Ovary (tissue), 7 donors: ENCODE measurements at regions not wholly inside any gene's neighbourhood (a gene's known extent, or its start where the extent isn't known, plus 50 kb on each side); places are given as distances from the start of the nearest gene placed in this dataset.

ENCODE experiments used
- DNase-seq, 5 donors: peaks; one replicate each; pipeline ENCODE4 v3.0.0-alpha.2; 2019 to 2020
- H3K27ac ChIP-seq, 2 donors: fragments of 200-600 bp; one replicate each; pipeline versions ENCODE4 v1.5.1 to v1.8.0; 2019 to 2022
- H3K27me3 ChIP-seq: fragments of 200-600 bp; one replicate; pipeline ENCODE4 v1.8.0; 2022
- H3K36me3 ChIP-seq: fragments of 200-600 bp; sonication (generic); one replicate; pipeline ENCODE4 v1.5.1; 2019
- H3K4me1 ChIP-seq: one replicate; pipeline ENCODE4 v1.8.1; 2013; ENCODE audit warnings: mild to moderate bottlenecking, moderate library complexity; ENCODE audit not compliant: insufficient read depth
- H3K4me3 ChIP-seq: fragments of 200-600 bp; sonication (generic); one replicate; pipeline ENCODE4 v1.5.1; 2017
- H3K9me3 ChIP-seq, 2 donors: fragments of 200-600 bp in 1 of 2; sonication (generic) in 1 of 2; one replicate each; pipeline versions ENCODE4 v1.5.1 to v1.8.1; 2013 to 2019; ENCODE audit warnings: mild to moderate bottlenecking in 1 of 2, moderate library complexity in 1 of 2
- CTCF ChIP-seq, 3 donors: fragments of 450-650 bp in 2 of 3; fragments of 200-600 bp in 1 of 3; IDR thresholded peaks; one replicate each; pipeline versions ENCODE4 v1.5.1 to v1.8.0; 2016 to 2022; ENCODE audit warnings: antibody characterized with exemption in 3 of 3, mild to moderate bottlenecking in 1 of 3
- EP300 ChIP-seq: sonication (generic); formaldehyde crosslinking; IDR thresholded peaks from one replicate; pipeline ENCODE4 v1.6.1; 2017; ENCODE audit warnings: antibody characterized with exemption
- POLR2A ChIP-seq: fragments of 450-650 bp; IDR thresholded peaks from one replicate; pipeline ENCODE4 v1.6.1; 2017; ENCODE audit warnings: antibody characterized with exemption, mild to moderate bottlenecking, moderate library complexity
- WGBS, 3 donors: extraction: QIAGEN DNeasy Blood & Tissue Kit in 1 of 3; methylation state at CpG; one replicate each; pipeline versions ENCODE4 v1.1.5 to v1.1.7; 2013 to 2017; 5-methylcytosine and 5-hydroxymethylcytosine counted together
- intact Hi-C, 4 donors: fragments of 100-400 bp; cut with DNase I; formaldehyde crosslinking; loops; one replicate each; pipeline versions ENCODE4 v1.11.0 to v1.15.1; 2022 to 2023
- donor health status: DM: no; HTN: no; CAD: no; lungs with moderate emphysema.
- donor health status: DM: no; HTN: no; CAD: no.
- donor health status: Bipolar disorder and iron deficiency.
- donor health status: DM: no; HTN: no; CAD: no.
- donor health status: DM: yes; HTN: yes; CAD: no.

GRCh38 chr6:167744681-167745669 is 81.7 kb upstream of the AFDN start:
- TF ChIP-seq POLR2A (no peak), EP300 (no peak), CTCF (IDR thresholded peaks at IDR 0.05) (no peak)
- no peak for DNase-seq

GRCh38 chr6:167745670-167746389 is 80.9 kb upstream of the AFDN start:
- WGBS, 3 donors = 68 to 76% (median 75%) methylated on average over 19 of the region's 19 CpGs
- Histone ChIP-seq H3K4me1 (no peaks in the 10 kb centered on the region), H3K36me3 (no peaks in the 10 kb centered on the region), H3K4me3 (no peak overlapping the region), H3K27ac (no peak overlapping the region), H3K9me3 (no peaks in the 10 kb centered on the region), H3K27me3 (no peaks in the 10 kb centered on the region)
- no peak for TF ChIP-seq CTCF (IDR thresholded peaks at IDR 0.05)
- TF ChIP-seq EP300 = no peak
- no peak for TF ChIP-seq POLR2A
- DNase-seq = peak in 1 of 5 donors; percentile 40
- intact Hi-C loops = no loop called here

More at GRCh38 chr6:167744681-167745669, 81.7 kb upstream of the AFDN start:
- H3K27ac ChIP-seq = no peak overlapping the region
- 63 to 73% (median 63%) methylated on average over 16 of the region's 16 CpGs for WGBS, 3 donors
- H3K4me3 ChIP-seq = no peak overlapping the region
- H3K4me1 ChIP-seq = no peaks in the 10 kb centered on the region
- H3K9me3 ChIP-seq = no peaks in the 10 kb centered on the region
- intact Hi-C loops = no loop called here
- no peaks in the 10 kb centered on the region for H3K36me3 ChIP-seq
- no peaks in the 10 kb centered on the region for H3K27me3 ChIP-seq

GRCh38 chr6:167746390-167746907 is 80.3 kb upstream of the AFDN start:
- no peak for TF ChIP-seq POLR2A
- no peak for TF ChIP-seq EP300
- TF ChIP-seq CTCF (IDR thresholded peaks at IDR 0.05) = no peak
- peak in 1 of 5 donors; percentile 28 for DNase-seq
- Histone ChIP-seq H3K9me3 (no peaks in the 10 kb centered on the region), H3K27me3 (no peaks in the 10 kb centered on the region), H3K4me3 (no peak overlapping the region), H3K4me1 (no peaks in the 10 kb centered on the region), H3K36me3 (no peaks in the 10 kb centered on the region), H3K27ac (no peak overlapping the region)
- intact Hi-C loops = no loop called here
- 87 to 91% (median 88%) methylated on average over 17 of the region's 17 CpGs for WGBS, 3 donors

GRCh38 chr6:167746975-167747374 is 79.7 kb upstream of the AFDN start:
- no peaks in the 10 kb centered on the region for H3K36me3 ChIP-seq
- intact Hi-C loops = no loop called here
- no peak overlapping the region for H3K4me3 ChIP-seq
- WGBS, 3 donors = 80 to 91% (median 87%) methylated on average over 9 of the region's 9 CpGs
- TF ChIP-seq POLR2A (no peak), CTCF (IDR thresholded peaks at IDR 0.05) (no peak), EP300 (no peak)
- no peaks in the 10 kb centered on the region for H3K27me3 ChIP-seq
- H3K9me3 ChIP-seq = no peaks in the 10 kb centered on the region
- no peak overlapping the region for H3K27ac ChIP-seq
- no peak for DNase-seq
- no peaks in the 10 kb centered on the region for H3K4me1 ChIP-seq
